Endothelial cell of umbilical vein (primary cell): ENCODE measurements at regions not wholly inside any gene's neighbourhood (a gene's known extent, or its start where the extent isn't known, plus 50 kb on each side); places are given as distances from the start of the nearest gene placed in this dataset.

Source experiments
- BruUV-seq: library from RNA; stranded (reverse); fragments of 400-500 nt; replicated peaks from 2 replicates; lab custom pipeline; 2021; lab: Mats Ljungman, UMichigan
- CTCF ChIA-PET: fragments of 300-600, 350-600 bp; sonication (Branson Sonifier 250); formaldehyde crosslinking; loops from one replicate; lab custom pipeline; 2021; ENCODE audit warnings: antibody characterized with exemption, inconsistent platforms; lab: Charles Lee
- POLR2A ChIA-PET: fragments of 300-600, 350-600 bp; sonication (Branson Sonifier 250); formaldehyde crosslinking; loops from one replicate; lab custom pipeline; 2021; ENCODE audit warnings: antibody characterized with exemption, inconsistent platforms; lab: Charles Lee
- DNase-seq: peaks from one replicate; pipeline ENCODE4 v3.0.0-alpha.2; 2011; ENCODE audit warnings: low read depth, low spot score
- FAIRE-seq: peaks from 2 replicates; lab custom pipeline; 2011; peaks lifted over from hg19 to GRCh38; lab: Jason Lieb, UNC
- H2AFZ ChIP-seq: 2 replicates; pipeline ENCODE4 v1.6.0; 2012; ENCODE audit warnings: low read depth, low read length, control low read depth, inconsistent platforms
- H3K27ac ChIP-seq: 2 replicates; pipeline ENCODE4 v1.5.1; 2011; ENCODE audit warnings: low read depth, mild to moderate bottlenecking, control low read depth, low read length, moderate library complexity; ENCODE audit not compliant: insufficient read depth
- H3K27me3 ChIP-seq, 2 experiments: 2 replicates each; pipeline versions ENCODE4 v1.6.0 to v1.6.1; 2011; ENCODE audit warnings: low read length in 2 of 2, mixed read lengths in 1 of 2; ENCODE audit not compliant: control insufficient read depth in 2 of 2, insufficient read depth in 2 of 2
- H3K36me3 ChIP-seq, 2 experiments: 2 replicates in 1 of 2; 3 replicates in 1 of 2; pipeline ENCODE4 v1.5.1; 2011; ENCODE audit warnings: low read length in 2 of 2, mild to moderate bottlenecking in 1 of 2, moderate library complexity in 1 of 2; ENCODE audit not compliant: control insufficient read depth in 2 of 2, insufficient read depth in 2 of 2; ENCODE audit errors: extremely low read depth in 1 of 2
- H3K4me1 ChIP-seq: 3 replicates; pipeline ENCODE4 v1.5.1; 2011; ENCODE audit warnings: mild to moderate bottlenecking, low read length; ENCODE audit not compliant: control insufficient read depth, insufficient read depth; ENCODE audit errors: extremely low read depth
- H3K4me2 ChIP-seq: 2 replicates; pipeline ENCODE4 v1.6.1; 2011; ENCODE audit warnings: low read length, control low read depth, mixed read lengths; ENCODE audit not compliant: insufficient read depth
- H3K4me3 ChIP-seq, 3 experiments: fragments of 200-600 bp in 1 of 3; sonication (generic), shearing (Covaris generic) in 1 of 3; replicated peaks in 1 of 3; 2 replicates each; pipeline ENCODE4 v1.5.1; 2011 to 2016; ENCODE audit warnings: control low read depth in 3 of 3, low read length in 3 of 3, mild to moderate bottlenecking in 2 of 3, inconsistent platforms in 1 of 3, low read depth in 1 of 3, moderate library complexity in 1 of 3; ENCODE audit not compliant: insufficient read depth in 1 of 3
- H3K79me2 ChIP-seq: 2 replicates; pipeline ENCODE4 v1.6.0; 2012; ENCODE audit warnings: low read length, inconsistent platforms; ENCODE audit not compliant: control insufficient read depth, insufficient read depth
- H3K9ac ChIP-seq: replicated peaks from 2 replicates; pipeline ENCODE3; 2011; ENCODE audit warnings: low read length, control low read depth; ENCODE audit not compliant: insufficient read depth; ENCODE audit errors: extremely low read depth
- H3K9me1 ChIP-seq: replicated peaks from 3 replicates; pipeline ENCODE4 v1.6.0; 2011; ENCODE audit warnings: mild to moderate bottlenecking, low read length; ENCODE audit not compliant: control insufficient read depth, insufficient read depth; ENCODE audit errors: extremely low read depth
- H3K9me3 ChIP-seq: replicated peaks from 2 replicates; pipeline ENCODE4 v1.5.1; 2012; ENCODE audit warnings: low read length, inconsistent platforms; ENCODE audit not compliant: control insufficient read depth, insufficient read depth
- H4K20me1 ChIP-seq: replicated peaks from 2 replicates; pipeline ENCODE3; 2011; ENCODE audit warnings: mild to moderate bottlenecking, low read length; ENCODE audit not compliant: control insufficient read depth, insufficient read depth; ENCODE audit errors: extremely low read depth
- EZH2 ChIP-seq: IDR thresholded peaks from 2 replicates; pipeline ENCODE4 v1.6.1; 2012; ENCODE audit warnings: borderline replicate concordance, low read depth, mild to moderate bottlenecking, moderate library complexity, low read length, inconsistent platforms; ENCODE audit not compliant: severe bottlenecking
- FOS ChIP-seq: IDR thresholded peaks from 2 replicates; pipeline ENCODE4 v1.6.1; 2011; ENCODE audit warnings: mild to moderate bottlenecking, low read length, moderate library complexity, borderline replicate concordance; ENCODE audit not compliant: insufficient read depth
- GATA2 ChIP-seq: IDR thresholded peaks from 2 replicates; pipeline ENCODE4 v1.7.0; 2011; ENCODE audit warnings: low read depth, mild to moderate bottlenecking, moderate library complexity, mixed read lengths, low read length; ENCODE audit not compliant: insufficient read length, insufficient read depth
- JUN ChIP-seq: IDR thresholded peaks from 2 replicates; pipeline ENCODE4 v1.6.1; 2011; ENCODE audit warnings: borderline replicate concordance, low read depth; ENCODE audit not compliant: insufficient read length, insufficient read depth
- MYC ChIP-seq: IDR thresholded peaks from one replicate; pipeline ENCODE4 v1.6.1; 2011; ENCODE audit warnings: mild to moderate bottlenecking, low read depth, low read length
- POLR2A ChIP-seq: IDR thresholded peaks from 2 replicates; pipeline ENCODE4 v1.6.1; 2012; ENCODE audit warnings: low read depth, mild to moderate bottlenecking, control low read depth, low read length
- POLR2AphosphoS5 ChIP-seq: IDR thresholded peaks from 2 replicates; pipeline ENCODE4 v1.6.1; 2012; ENCODE audit warnings: low read depth, mild to moderate bottlenecking, control low read depth, low read length, moderate library complexity; ENCODE audit not compliant: insufficient read depth
- dilution Hi-C: fragments of 300-500 bp; cut with MboI; formaldehyde crosslinking; loops from one replicate; pipeline ENCODE4 v1.15.0; 2019; ENCODE audit warnings: low sequenced_read_pairs; ENCODE audit not compliant: extremely low pct_ligation_motif_present
- intact Hi-C: fragments of 100-400 bp; cut with micrococcal nuclease; formaldehyde crosslinking; loops from one replicate; pipeline ENCODE4 v1.10.0; 2022
- TF ChIP-seq, protein P1 (sequence below), 2 donors: IDR thresholded peaks; 1 replicate in 1 of 2; 2 replicates in 1 of 2; pipeline ENCODE4 v1.5.1; 2011; ENCODE audit warnings: low read length in 2 of 2, mild to moderate bottlenecking in 2 of 2, moderate library complexity in 2 of 2, control low read depth in 1 of 2, inconsistent platforms in 1 of 2, low read depth in 1 of 2; ENCODE audit not compliant: insufficient read depth in 1 of 2; ENCODE audit errors: extremely low read depth in 1 of 2
- TF ChIP-seq, protein P2 (sequence below): IDR thresholded peaks from 2 replicates; pipeline ENCODE4 v1.6.1; 2011; ENCODE audit not compliant: insufficient read depth, insufficient read length

DNA sequence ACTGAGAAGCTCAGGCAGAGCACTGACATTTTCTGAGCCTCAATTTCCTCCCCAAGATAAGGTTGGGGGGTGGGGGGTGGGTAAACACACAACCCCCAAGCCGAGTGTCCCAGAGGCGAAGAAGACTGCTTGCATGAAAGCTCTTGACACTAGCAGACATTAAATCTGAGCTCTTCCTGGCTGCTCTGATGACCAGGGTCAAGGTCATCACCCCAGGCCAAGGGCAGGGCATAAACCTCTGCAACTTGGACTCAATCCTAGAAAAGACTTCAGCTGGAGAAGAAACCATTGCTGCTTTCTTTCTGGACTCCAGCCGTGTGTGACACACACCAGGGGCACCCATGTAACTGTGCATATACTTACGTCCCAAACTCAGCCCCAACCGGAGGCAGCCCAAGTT lies 109.0 kb downstream of the BANF2 start:
- H3K4me1 ChIP-seq = peaks cover 4% of the 10 kb centered on the region
- BruUV-seq = no TSS peak
- TF ChIP-seq, protein P1, sequence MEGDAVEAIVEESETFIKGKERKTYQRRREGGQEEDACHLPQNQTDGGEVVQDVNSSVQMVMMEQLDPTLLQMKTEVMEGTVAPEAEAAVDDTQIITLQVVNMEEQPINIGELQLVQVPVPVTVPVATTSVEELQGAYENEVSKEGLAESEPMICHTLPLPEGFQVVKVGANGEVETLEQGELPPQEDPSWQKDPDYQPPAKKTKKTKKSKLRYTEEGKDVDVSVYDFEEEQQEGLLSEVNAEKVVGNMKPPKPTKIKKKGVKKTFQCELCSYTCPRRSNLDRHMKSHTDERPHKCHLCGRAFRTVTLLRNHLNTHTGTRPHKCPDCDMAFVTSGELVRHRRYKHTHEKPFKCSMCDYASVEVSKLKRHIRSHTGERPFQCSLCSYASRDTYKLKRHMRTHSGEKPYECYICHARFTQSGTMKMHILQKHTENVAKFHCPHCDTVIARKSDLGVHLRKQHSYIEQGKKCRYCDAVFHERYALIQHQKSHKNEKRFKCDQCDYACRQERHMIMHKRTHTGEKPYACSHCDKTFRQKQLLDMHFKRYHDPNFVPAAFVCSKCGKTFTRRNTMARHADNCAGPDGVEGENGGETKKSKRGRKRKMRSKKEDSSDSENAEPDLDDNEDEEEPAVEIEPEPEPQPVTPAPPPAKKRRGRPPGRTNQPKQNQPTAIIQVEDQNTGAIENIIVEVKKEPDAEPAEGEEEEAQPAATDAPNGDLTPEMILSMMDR (IDR thresholded peaks at IDR 0.05; ENCODE audit: extremely low read depth in 1 of 2, insufficient read depth in 1 of 2, low read depth in 1 of 2, low read length in 2 of 2) = no peak
- TF ChIP-seq EZH2 (no peak), FOS (no peak), POLR2A (no peak), GATA2 (no peak), POLR2AphosphoS5 (no peak), JUN (no peak), MYC (no peak)
- TF ChIP-seq, protein P2, sequence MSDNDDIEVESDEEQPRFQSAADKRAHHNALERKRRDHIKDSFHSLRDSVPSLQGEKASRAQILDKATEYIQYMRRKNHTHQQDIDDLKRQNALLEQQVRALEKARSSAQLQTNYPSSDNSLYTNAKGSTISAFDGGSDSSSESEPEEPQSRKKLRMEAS = no peak
- no peaks in the 10 kb centered on the region for H3K36me3 ChIP-seq
- H2AFZ ChIP-seq = no peak overlapping the region
- H3K9me1 ChIP-seq = no peaks in the 10 kb centered on the region
- H3K4me3 ChIP-seq = no peak overlapping the region
- no peaks in the 10 kb centered on the region for H4K20me1 ChIP-seq
- H3K79me2 ChIP-seq = no peaks in the 10 kb centered on the region
- no peak for DNase-seq
- ChIA-PET CTCF (no interaction called here), POLR2A (no interaction called here)
- no peak overlapping the region for H3K27ac ChIP-seq
- H3K9me3 ChIP-seq = no peaks in the 10 kb centered on the region
- no peaks in the 10 kb centered on the region for H3K27me3 ChIP-seq
- H3K4me2 ChIP-seq = no peak overlapping the region
- dilution Hi-C loops = no loop called here
- H3K9ac ChIP-seq = no peak overlapping the region
- no peak for FAIRE-seq
- intact Hi-C loops = no loop called here
